GM12891 (cell line): ENCODE measurements at regions not wholly inside any gene's neighbourhood (a gene's known extent, or its start where the extent isn't known, plus 50 kb on each side); places are given as distances from the start of the nearest gene placed in this dataset.

Experiments used
- PAX5 ChIP-seq: IDR thresholded peaks from 2 replicates; pipeline ENCODE4 v1.6.1; 2011; ENCODE audit warnings: low read length, moderate library complexity, mild to moderate bottlenecking; ENCODE audit not compliant: insufficient read depth, severe bottlenecking
- POLR2A ChIP-seq: IDR thresholded peaks from 2 replicates; pipeline ENCODE4 v1.6.1; 2011; ENCODE audit warnings: low read depth, low read length, control low read depth
- POLR2AphosphoS5 ChIP-seq: IDR thresholded peaks from 2 replicates; pipeline ENCODE4 v1.6.1; 2011; ENCODE audit warnings: low read depth, low read length, control low read depth

- TF ChIP-seq POLR2AphosphoS5 (no peak), POLR2A (no peak), PAX5 (no peak)
Measured at GRCh38 chrY:12546746-12547420, 154.1 kb upstream of the USP9Y start.
